ENCODE measurements at regions not wholly inside any gene's neighbourhood (a gene's known extent, or its start where the extent isn't known, plus 50 kb on each side); places are given as distances from the start of the nearest gene placed in this dataset.

GRCh38 chr18:39057423-39058064 is 1491.9 kb upstream of the CELF4 start:
- no peak for DNase-seq

- no peak for DNase-seq
Measured at GRCh38 chr18:39053571-39053970, 1488.0 kb upstream of the CELF4 start.

- no peak for DNase-seq
Measured at GRCh38 chr18:39051013-39051412, 1485.4 kb upstream of the CELF4 start.

- no peak for DNase-seq
Measured at GRCh38 chr18:39039813-39040212, 1474.2 kb upstream of the CELF4 start.

GRCh38 chr18:39037925-39038324 is 1472.3 kb upstream of the CELF4 start:
- no peak for DNase-seq

- no peak for DNase-seq
Measured at GRCh38 chr18:39033312-39033711, 1467.7 kb upstream of the CELF4 start.

- no peak for DNase-seq
Measured at GRCh38 chr18:39031647-39032046, 1466.0 kb upstream of the CELF4 start.

GRCh38 chr18:39030124-39030655 is 1464.6 kb upstream of the CELF4 start:
- no peak for DNase-seq

- DNase-seq: no peak
Measured at GRCh38 chr18:39025531-39025930, 1459.9 kb upstream of the CELF4 start.

GRCh38 chr18:39019989-39020388 is 1454.4 kb upstream of the CELF4 start:
- no peak for DNase-seq

GRCh38 chr18:39007031-39007902 is 1441.7 kb upstream of the CELF4 start:
- no peak for DNase-seq

GRCh38 chr18:38996056-38996455 is 1430.5 kb upstream of the CELF4 start:
- no peak for DNase-seq

GRCh38 chr18:38993342-38993741 is 1427.7 kb upstream of the CELF4 start:
- no peak for DNase-seq

GRCh38 chr18:38984968-38985367 is 1419.4 kb upstream of the CELF4 start:
- DNase-seq: no peak

- DNase-seq: no peak
Measured at GRCh38 chr18:38982072-38982471, 1416.5 kb upstream of the CELF4 start.

- no peak for DNase-seq
Measured at GRCh38 chr18:38981389-38981788, 1415.8 kb upstream of the CELF4 start.

GRCh38 chr18:38980420-38980819 is 1414.8 kb upstream of the CELF4 start:
- DNase-seq: no peak

- no peak for DNase-seq
Measured at GRCh38 chr18:38972571-38972970, 1407.0 kb upstream of the CELF4 start.

GRCh38 chr18:38971881-38972280 is 1406.3 kb upstream of the CELF4 start:
- DNase-seq: no peak

GRCh38 chr18:38966841-38967240 is 1401.2 kb upstream of the CELF4 start:
- no peak for DNase-seq

GRCh38 chr18:38963943-38964660 is 1398.5 kb upstream of the CELF4 start:
- DNase-seq: no peak

GRCh38 chr18:38961880-38962279 is 1396.3 kb upstream of the CELF4 start:
- no peak for DNase-seq

GRCh38 chr18:38957736-38958135 is 1392.1 kb upstream of the CELF4 start:
- no peak for DNase-seq

GRCh38 chr18:38956068-38956467 is 1390.5 kb upstream of the CELF4 start:
- DNase-seq: no peak

All from CD4-positive, alpha-beta T cell treated with Interleukin-17A for 1 hour (primary cell).